KMS-11 (cell line): ENCODE measurements at regions not wholly inside any gene's neighbourhood (a gene's known extent, or its start where the extent isn't known, plus 50 kb on each side); places are given as distances from the start of the nearest gene placed in this dataset.
"Not testable (repeated sequence)": the region's sequence is repeated elsewhere in the genome, so short reads cannot be mapped to it uniquely, and the experiment has no call there.

ENCODE experiments used
- H2AFZ ChIP-seq: fragments of 200-600 bp; sonication (generic); 2 replicates; pipeline ENCODE4 v1.6.1; 2016; ENCODE audit warnings: antibody characterized with exemption, mixed run types, low read depth
- H3K27ac ChIP-seq: fragments of 200-600 bp; sonication (generic); 2 replicates; pipeline ENCODE4 v1.6.1; 2016; ENCODE audit warnings: mild to moderate bottlenecking, mixed run types
- H3K27me3 ChIP-seq: fragments of 200-600 bp; sonication (generic); 2 replicates; pipeline ENCODE4 v1.6.1; 2017; ENCODE audit warnings: mild to moderate bottlenecking, low read depth, mixed run types, moderate library complexity; ENCODE audit not compliant: insufficient read depth
- H3K36me3 ChIP-seq: fragments of 200-600 bp; sonication (generic); 2 replicates; pipeline ENCODE4 v1.6.1; 2017; ENCODE audit warnings: mild to moderate bottlenecking, mixed run types; ENCODE audit not compliant: insufficient read depth
- H3K4me1 ChIP-seq: fragments of 200-600 bp; sonication (generic); 2 replicates; pipeline ENCODE4 v1.6.1; 2016; ENCODE audit warnings: mild to moderate bottlenecking, low read depth, mixed run types; ENCODE audit not compliant: poor library complexity, severe bottlenecking
- H3K4me2 ChIP-seq: fragments of 200-600 bp; sonication (generic); 2 replicates; pipeline ENCODE4 v1.7.0; 2016; ENCODE audit warnings: mild to moderate bottlenecking, mixed run types
- H3K4me3 ChIP-seq: fragments of 200-600 bp; sonication (generic); IDR thresholded peaks from 2 replicates; pipeline ENCODE4 v1.6.1; 2017; ENCODE audit warnings: low read depth, low read length, mixed read lengths; ENCODE audit not compliant: insufficient read depth
- H3K79me2 ChIP-seq: fragments of 200-600 bp; sonication (generic); 2 replicates; pipeline ENCODE4 v1.6.1; 2016; ENCODE audit warnings: low read depth, mixed run types; ENCODE audit not compliant: insufficient read depth
- H3K9ac ChIP-seq: fragments of 200-600 bp; sonication (generic); 2 replicates; pipeline ENCODE4 v1.6.1; 2016; ENCODE audit warnings: mild to moderate bottlenecking, mixed run types
- H4K20me1 ChIP-seq: fragments of 200-600 bp; sonication (generic); 2 replicates; pipeline ENCODE4 v1.6.1; 2016; ENCODE audit warnings: mild to moderate bottlenecking, mixed run types; ENCODE audit not compliant: insufficient read depth
- CTCF ChIP-seq: fragments of 200-600 bp; sonication (generic); conservative IDR thresholded peaks from 2 replicates; pipeline ENCODE4 v1.6.1; 2017; ENCODE audit warnings: low read depth, mild to moderate bottlenecking, antibody characterized with exemption, low read length, moderate library complexity, mixed read lengths

- Histone ChIP-seq H3K27me3 (no peaks in the 10 kb centered on the region), H3K9ac (no peak overlapping the region), H3K36me3 (no peaks in the 10 kb centered on the region), H3K4me2 (no peak overlapping the region), H2AFZ (no peak overlapping the region), H3K4me1 (no peaks in the 10 kb centered on the region), H3K4me3 (no peak overlapping the region), H3K27ac (no peak overlapping the region), H4K20me1 (no peaks in the 10 kb centered on the region), H3K79me2 (no peaks in the 10 kb centered on the region)
- no peak for TF ChIP-seq CTCF
These were observed 682.6 kb downstream of the ZBBX start for GRCh38 chr3:166697495-166697894.

DNA sequence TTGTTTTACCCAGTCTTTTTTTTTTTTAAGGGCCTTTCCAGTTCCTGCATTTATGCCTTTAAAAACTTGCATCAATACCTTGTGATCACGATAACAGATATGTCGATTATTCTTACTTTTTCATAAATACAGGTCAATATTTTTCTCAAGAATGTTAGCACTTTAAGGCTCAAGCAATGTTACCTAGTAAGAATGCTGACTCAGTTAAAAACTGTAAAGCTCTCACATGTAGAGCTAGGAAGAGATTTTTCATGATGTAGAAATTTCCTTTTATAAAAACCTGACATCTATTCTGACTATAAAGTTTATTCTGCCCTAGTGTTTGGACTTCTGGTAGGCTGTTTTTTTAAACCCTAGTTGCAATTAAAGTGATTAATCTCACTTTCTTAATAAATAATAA, 684.0 kb downstream of the ZBBX start:
- H3K4me2 ChIP-seq = no peak overlapping the region
- no peaks in the 10 kb centered on the region for H3K36me3 ChIP-seq
- H3K79me2 ChIP-seq = no peaks in the 10 kb centered on the region
- H3K4me3 ChIP-seq = no peak overlapping the region
- H3K27ac ChIP-seq = no peak overlapping the region
- no peaks in the 10 kb centered on the region for H3K27me3 ChIP-seq
- TF ChIP-seq CTCF = no peak
- H3K4me1 ChIP-seq = no peaks in the 10 kb centered on the region
- H2AFZ ChIP-seq = no peak overlapping the region
- no peak overlapping the region for H3K9ac ChIP-seq
- no peaks in the 10 kb centered on the region for H4K20me1 ChIP-seq

DNA sequence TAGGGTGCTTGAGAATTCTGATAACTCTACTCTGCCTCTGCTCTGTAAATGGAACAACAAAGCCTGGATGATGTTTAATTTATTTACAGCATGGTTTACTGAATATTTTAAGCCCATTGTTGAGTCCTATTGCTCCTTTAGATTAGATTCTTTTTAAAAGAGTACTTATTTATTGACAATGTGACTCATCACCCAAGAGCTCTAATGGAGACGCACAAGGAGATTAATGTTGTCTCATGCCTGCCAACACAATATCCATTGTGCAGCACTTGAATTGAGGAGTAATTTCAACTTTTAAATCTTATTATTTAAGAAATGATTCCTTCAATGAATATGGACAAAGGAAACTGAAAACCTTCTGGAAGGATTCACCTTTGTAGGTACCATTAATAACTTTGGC, 691.4 kb downstream of the ZBBX start:
- H3K79me2 ChIP-seq = no peaks in the 10 kb centered on the region
- H3K4me3 ChIP-seq = no peak overlapping the region
- no peaks in the 10 kb centered on the region for H3K27me3 ChIP-seq
- H3K9ac ChIP-seq = no peak overlapping the region
- H3K36me3 ChIP-seq = no peaks in the 10 kb centered on the region
- no peak overlapping the region for H3K27ac ChIP-seq
- no peak for TF ChIP-seq CTCF
- H3K4me2 ChIP-seq = no peak overlapping the region
- H2AFZ ChIP-seq = no peak overlapping the region
- no peaks in the 10 kb centered on the region for H4K20me1 ChIP-seq
- no peaks in the 10 kb centered on the region for H3K4me1 ChIP-seq

DNA sequence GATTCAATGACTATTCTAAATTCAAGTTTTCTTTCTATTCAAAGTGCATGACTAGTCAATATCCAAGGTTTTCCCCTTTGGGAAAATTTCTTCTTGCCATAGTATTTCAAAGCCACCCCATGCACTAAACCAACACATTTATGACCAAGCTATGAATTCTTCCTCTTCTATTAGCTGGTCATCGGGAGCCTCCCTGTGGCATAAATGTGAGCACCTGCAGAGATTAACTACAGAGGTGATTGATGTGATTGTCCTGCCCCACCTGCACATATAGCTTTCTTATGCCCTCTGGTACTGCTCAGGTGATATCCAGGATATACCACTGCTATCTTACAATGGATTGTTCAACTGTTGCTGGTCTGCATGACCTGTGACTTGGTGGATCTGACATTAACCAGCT, 694.9 kb downstream of the ZBBX start:
- Histone ChIP-seq H3K4me3 (no peak overlapping the region), H4K20me1 (no peaks in the 10 kb centered on the region), H3K36me3 (no peaks in the 10 kb centered on the region), H3K4me2 (no peak overlapping the region), H3K27ac (no peak overlapping the region), H3K27me3 (no peaks in the 10 kb centered on the region), H2AFZ (no peak overlapping the region), H3K4me1 (no peaks in the 10 kb centered on the region), H3K9ac (no peak overlapping the region), H3K79me2 (no peaks in the 10 kb centered on the region)
- no peak for TF ChIP-seq CTCF

DNA sequence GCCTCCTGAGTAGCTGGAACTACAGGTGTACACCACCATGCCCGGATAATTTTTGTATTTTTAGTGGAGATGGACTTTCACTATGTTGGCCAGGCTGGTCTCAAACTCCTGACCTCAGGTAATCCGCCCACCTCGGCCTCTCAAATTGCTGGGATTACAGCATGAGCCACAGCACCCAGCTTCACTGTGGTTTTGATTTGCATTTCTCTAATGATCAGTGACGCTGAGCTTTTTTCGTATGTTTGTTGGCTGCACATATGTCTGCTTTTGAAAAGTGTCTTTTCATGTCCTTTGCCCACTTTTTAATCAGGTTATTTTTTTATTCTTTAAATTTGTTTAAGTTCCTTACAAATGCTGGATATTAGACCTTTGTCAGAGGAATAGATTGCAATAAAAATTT, 696.0 kb downstream of the ZBBX start:
- H4K20me1 ChIP-seq, H3K27me3 ChIP-seq, H2AFZ ChIP-seq, H3K36me3 ChIP-seq, H3K4me1 ChIP-seq, H3K4me2 ChIP-seq, H3K4me3 ChIP-seq, H3K27ac ChIP-seq, H3K9ac ChIP-seq, H3K79me2 ChIP-seq: not testable (repeated sequence)
